HL-60 (cell line): ENCODE measurements at regions not wholly inside any gene's neighbourhood (a gene's known extent, or its start where the extent isn't known, plus 50 kb on each side); places are given as distances from the start of the nearest gene placed in this dataset.

ENCODE experiments used
- GABPA ChIP-seq: IDR thresholded peaks from 2 replicates; pipeline ENCODE4 v1.6.1; 2012; ENCODE audit warnings: low read depth
- POLR2AphosphoS5 ChIP-seq: IDR thresholded peaks from 2 replicates; pipeline ENCODE4 v1.6.1; 2012; ENCODE audit warnings: low read depth
- TF ChIP-seq, protein P1 (sequence below): IDR thresholded peaks from one replicate; pipeline ENCODE4 v1.5.1; 2011; ENCODE audit warnings: low read length, control low read depth, inconsistent platforms; ENCODE audit not compliant: insufficient read depth
- TF ChIP-seq, protein P2 (sequence below): IDR thresholded peaks from 2 replicates; pipeline ENCODE4 v1.6.1; 2012; ENCODE audit warnings: low read depth; ENCODE audit not compliant: insufficient replicate concordance

DNA sequence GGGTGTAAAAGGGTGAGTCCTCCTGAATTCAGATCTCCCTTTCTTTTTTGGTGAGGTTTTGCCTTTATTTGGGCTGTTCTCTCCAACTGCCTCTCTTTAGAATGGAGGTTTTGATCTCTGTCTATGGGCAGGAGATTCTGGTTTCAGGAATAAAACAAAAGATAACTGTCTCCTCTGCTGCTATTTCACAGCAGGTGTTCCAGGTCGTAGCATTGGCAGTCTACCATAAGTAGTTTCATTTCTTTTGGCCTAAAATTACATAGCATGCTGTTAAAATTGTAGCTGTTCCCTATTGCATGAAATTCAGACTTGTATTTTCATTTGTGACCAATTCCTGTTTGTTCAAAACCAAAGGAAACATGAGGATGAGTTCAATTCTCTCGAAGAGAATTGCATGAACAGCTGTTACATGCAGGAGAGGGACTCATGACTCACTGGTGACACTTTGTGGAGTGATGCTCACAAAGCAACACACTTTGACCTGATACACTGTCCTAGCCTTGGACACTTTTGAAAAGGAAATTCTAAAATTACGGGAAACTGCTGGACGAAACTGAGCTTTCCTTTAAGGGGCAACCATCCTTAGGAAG, 76.8 kb upstream of the SIRPG start:
- TF ChIP-seq, protein P1, sequence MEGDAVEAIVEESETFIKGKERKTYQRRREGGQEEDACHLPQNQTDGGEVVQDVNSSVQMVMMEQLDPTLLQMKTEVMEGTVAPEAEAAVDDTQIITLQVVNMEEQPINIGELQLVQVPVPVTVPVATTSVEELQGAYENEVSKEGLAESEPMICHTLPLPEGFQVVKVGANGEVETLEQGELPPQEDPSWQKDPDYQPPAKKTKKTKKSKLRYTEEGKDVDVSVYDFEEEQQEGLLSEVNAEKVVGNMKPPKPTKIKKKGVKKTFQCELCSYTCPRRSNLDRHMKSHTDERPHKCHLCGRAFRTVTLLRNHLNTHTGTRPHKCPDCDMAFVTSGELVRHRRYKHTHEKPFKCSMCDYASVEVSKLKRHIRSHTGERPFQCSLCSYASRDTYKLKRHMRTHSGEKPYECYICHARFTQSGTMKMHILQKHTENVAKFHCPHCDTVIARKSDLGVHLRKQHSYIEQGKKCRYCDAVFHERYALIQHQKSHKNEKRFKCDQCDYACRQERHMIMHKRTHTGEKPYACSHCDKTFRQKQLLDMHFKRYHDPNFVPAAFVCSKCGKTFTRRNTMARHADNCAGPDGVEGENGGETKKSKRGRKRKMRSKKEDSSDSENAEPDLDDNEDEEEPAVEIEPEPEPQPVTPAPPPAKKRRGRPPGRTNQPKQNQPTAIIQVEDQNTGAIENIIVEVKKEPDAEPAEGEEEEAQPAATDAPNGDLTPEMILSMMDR = no peak
- no peak for TF ChIP-seq POLR2AphosphoS5
- no peak for TF ChIP-seq GABPA
- TF ChIP-seq, protein P2, sequence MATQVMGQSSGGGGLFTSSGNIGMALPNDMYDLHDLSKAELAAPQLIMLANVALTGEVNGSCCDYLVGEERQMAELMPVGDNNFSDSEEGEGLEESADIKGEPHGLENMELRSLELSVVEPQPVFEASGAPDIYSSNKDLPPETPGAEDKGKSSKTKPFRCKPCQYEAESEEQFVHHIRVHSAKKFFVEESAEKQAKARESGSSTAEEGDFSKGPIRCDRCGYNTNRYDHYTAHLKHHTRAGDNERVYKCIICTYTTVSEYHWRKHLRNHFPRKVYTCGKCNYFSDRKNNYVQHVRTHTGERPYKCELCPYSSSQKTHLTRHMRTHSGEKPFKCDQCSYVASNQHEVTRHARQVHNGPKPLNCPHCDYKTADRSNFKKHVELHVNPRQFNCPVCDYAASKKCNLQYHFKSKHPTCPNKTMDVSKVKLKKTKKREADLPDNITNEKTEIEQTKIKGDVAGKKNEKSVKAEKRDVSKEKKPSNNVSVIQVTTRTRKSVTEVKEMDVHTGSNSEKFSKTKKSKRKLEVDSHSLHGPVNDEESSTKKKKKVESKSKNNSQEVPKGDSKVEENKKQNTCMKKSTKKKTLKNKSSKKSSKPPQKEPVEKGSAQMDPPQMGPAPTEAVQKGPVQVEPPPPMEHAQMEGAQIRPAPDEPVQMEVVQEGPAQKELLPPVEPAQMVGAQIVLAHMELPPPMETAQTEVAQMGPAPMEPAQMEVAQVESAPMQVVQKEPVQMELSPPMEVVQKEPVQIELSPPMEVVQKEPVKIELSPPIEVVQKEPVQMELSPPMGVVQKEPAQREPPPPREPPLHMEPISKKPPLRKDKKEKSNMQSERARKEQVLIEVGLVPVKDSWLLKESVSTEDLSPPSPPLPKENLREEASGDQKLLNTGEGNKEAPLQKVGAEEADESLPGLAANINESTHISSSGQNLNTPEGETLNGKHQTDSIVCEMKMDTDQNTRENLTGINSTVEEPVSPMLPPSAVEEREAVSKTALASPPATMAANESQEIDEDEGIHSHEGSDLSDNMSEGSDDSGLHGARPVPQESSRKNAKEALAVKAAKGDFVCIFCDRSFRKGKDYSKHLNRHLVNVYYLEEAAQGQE = no peak
